GM18909 (cell line): ENCODE measurements at regions not wholly inside any gene's neighbourhood (a gene's known extent, or its start where the extent isn't known, plus 50 kb on each side); places are given as distances from the start of the nearest gene placed in this dataset.
A peak's percentile ranks its signal among the peaks of the same experiment; 100 is the strongest.

ENCODE experiments used
- ATAC-seq: cut with Tn5 transposase; IDR thresholded peaks from one replicate; pipeline ENCODE4 v1.9.1; 2021; ENCODE audit warnings: mild to moderate bottlenecking; ENCODE audit not compliant: unreplicated experiment, poor library complexity

DNA sequence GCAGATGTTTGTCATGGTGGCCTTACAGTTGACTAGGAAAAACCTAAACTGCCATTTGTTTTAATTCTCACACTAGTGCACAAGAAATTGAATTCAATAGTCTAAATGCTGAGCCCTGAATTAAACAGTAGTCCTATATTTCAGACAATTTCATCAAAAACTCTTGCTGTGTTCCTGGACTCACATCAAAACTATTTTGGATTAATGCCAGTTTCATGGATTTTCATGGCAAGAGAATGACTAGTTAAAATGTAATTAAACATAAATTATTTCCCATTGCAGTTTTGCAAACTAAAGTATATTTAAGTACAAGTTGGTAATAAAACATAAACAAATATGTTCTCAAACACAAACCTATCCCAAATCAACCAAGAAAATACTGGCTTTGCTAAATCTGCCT is 468.0 kb upstream of the PRICKLE1 start:
- ATAC-seq, result no peak

DNA sequence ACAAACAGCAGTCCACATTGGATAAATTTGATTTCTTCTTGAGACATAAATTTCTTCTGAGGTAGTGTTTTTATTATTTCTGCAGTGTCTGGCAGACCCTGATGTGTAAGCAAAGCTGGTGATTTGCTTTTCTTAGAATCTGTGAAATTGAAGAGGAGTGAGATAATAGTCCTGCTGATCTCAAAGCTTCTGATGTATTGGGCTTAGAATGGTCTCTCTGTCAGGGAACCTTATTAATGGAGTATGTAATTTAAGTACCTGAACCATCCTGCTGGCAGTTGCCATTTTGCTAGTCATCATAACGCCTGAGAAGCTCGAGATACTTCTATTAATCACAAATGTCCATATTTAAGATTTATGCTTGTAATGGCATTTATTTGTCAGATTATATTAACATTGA is 464.5 kb upstream of the PRICKLE1 start:
- ATAC-seq, result no peak

DNA sequence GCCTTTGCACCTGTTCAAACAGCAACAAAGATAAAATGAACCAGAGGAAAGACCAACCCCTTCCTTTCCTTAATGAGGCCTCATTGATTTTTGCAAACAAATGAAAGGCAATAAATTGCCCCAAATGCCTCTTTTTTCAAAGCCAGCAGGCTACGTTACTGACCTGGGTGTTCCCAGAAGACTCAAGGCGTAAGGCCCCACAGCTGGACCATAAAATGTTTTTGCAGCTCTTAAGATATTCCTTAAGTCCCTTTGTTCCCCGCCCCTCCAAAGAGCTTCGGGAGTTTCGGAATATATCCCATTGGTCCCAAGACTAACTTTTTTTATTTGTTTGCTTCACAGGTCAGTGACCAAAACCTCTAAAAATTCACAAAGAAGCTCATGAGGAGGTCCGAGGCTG is 462.9 kb upstream of the PRICKLE1 start:
- no peak for ATAC-seq

DNA sequence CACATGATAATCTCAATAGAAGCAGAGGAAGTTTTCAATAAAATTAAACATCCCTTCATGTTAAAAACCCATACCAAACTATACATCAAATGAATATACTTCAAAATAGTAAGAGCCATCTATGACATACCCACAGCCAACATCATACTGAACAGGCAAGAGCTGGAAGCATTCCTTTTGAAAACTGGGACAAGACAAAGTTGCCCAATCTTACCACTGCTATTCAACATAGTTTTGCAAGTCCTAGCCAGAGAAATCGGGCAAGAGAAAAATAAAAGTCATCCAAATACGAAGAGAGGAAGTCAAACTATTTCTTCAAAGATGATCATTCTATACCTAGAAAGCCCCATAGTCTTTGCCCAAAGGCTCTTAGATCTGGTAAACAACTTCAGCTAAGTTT is 454.7 kb upstream of the PRICKLE1 start:
- ATAC-seq, result no peak

DNA sequence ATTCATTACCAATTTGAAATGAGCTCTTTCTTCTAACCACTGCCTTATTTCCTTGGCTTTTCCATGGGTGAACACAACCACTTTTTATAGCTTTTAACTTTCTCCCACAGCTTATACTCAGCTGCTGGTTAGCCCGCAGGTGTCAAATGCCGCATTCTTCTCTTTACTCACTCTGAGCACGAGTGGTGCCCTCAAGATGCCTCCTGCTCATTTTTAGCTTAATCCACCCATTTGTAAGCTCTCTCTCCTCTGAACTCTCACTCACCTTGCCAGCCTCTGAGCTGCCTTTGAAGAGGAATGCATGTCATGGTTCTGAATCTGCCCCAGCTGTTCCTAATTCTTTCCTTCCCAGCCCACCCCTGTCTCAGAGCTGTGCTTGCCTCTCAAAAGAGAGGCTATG is 449.4 kb upstream of the PRICKLE1 start:
- no peak for ATAC-seq

DNA sequence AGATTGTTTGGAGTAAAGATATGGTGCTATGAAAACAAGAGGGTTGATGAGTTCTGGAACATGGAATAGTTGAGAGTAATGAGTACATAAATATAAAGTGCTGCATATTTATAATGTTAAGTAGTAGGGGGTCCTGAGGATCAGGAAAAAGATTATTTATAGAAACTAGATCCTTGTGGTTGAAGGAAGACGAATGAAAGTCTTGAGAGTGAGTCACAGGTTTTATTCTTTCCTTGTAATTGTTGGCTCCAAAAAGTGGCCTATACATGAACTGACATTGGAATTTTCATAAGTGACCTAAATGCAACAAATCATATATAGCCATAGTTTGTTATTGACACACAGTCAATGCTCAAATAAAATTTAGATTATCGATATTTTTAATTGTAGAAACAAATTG is 440.4 kb upstream of the PRICKLE1 start:
- ATAC-seq, result no peak

DNA sequence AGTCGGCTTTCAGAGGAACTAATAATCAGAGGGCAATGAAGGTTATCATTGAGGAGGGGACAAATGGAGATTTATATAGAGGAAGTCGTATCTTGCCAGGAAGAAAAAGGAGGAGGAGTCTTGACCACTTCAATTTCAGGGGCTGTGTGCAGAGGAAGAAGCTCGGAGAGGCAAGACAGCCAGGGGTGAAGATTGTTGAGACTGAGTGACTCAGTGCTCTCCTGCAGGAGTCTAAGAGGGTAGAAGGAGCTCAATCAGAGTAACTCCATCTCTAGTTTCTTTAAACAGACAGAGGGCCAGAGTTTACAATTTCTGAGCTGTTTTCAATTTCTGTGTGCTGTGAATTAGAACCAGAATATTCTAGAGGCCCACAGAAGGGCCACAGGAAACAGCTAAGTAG is 439.3 kb upstream of the PRICKLE1 start:
- ATAC-seq, result no peak

DNA sequence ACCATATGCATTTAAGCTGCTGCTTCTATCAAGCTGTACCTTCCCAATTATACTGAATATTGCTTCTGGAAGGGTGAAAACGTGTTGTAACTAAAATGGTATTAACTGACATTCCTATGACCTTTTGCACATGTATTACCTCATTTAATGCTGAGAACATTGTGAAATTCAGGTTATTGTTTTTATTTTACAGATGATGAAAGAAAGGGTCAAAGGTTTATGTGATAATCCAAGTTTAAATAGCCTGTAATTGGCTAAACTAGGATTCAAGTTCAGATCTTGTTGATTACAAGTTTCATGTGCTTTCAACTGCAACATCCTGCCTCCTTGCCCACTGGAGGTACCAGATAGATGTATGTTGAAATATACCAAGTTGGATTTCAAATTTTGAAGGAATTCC is 433.3 kb upstream of the PRICKLE1 start:
- no peak for ATAC-seq

DNA sequence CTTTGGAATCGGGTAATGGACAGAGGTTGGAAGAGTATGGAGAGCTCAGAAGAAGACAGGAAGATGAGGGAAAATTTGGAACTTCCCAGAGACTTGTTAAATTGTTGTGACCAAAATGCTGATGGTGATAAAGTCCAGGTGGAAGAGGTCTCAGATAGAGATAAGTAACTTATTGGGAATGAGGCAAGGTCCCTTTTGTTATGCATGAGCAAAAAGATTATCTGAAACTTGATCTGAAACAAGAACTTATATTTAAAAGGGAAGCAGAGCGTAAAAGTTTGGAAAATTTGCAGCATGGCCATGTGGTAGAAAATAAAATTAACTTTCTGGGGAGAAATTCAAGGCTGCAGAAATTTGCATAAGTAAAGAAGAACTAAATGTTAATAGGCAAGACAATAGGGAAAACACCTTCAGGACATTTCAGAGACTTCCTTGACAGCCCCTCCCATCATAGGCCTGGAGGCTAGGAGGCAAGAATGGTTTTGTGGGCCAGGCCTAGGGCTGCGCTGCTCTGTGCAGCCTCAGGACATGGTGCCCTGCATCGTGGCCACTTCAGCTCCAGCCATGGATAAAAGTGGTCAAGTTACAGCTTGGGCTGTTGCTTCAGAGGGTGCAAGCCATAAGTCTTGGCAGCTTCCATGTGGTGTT is 425.7 kb upstream of the PRICKLE1 start:
- ATAC-seq, result peak; percentile 31

DNA sequence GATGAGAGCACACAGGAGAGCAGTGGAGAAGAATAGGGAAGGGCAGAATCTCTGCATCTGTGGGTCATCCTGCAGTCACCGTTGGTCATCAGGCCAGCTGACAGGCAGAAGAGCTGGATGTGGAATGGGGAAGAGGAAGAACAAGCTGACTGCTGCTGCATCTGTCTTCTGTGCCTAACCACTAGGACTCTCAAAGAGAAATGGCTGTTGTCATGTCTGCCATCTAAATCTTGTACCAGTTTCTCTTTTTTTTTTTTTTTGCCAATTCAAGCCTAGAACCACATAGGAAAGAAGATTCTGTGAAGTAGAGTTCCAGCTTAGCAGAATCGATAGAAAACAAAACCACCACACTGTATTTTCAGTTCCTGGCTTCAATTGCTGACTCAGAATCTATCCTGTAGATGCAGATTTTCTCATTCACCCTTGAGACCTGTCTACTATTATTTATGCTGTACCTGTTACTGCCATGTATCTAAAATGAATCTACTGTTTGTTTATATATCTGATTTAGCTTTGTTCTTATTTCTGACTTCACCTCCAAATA is 421.9 kb upstream of the PRICKLE1 start:
- peak; percentile 93 for ATAC-seq

DNA sequence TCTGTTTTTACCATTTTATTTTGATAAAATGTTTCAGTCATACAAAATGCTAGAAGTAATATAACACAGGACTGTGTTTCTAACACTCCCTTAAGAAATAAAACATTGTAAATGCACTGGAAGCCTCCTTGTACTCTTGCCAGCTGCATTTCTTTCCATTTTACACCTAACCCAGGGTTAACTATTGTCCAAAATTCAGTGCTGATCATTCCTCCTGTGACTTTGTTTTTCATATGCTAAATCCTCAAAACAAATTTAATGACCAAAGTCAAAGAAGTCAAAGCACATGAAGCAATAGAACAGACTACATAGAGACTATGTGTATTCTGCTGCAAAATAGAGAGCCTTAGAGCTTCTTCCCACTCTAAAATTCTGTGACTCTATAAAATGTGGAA is 420.3 kb upstream of the PRICKLE1 start:
- ATAC-seq, result no peak

DNA sequence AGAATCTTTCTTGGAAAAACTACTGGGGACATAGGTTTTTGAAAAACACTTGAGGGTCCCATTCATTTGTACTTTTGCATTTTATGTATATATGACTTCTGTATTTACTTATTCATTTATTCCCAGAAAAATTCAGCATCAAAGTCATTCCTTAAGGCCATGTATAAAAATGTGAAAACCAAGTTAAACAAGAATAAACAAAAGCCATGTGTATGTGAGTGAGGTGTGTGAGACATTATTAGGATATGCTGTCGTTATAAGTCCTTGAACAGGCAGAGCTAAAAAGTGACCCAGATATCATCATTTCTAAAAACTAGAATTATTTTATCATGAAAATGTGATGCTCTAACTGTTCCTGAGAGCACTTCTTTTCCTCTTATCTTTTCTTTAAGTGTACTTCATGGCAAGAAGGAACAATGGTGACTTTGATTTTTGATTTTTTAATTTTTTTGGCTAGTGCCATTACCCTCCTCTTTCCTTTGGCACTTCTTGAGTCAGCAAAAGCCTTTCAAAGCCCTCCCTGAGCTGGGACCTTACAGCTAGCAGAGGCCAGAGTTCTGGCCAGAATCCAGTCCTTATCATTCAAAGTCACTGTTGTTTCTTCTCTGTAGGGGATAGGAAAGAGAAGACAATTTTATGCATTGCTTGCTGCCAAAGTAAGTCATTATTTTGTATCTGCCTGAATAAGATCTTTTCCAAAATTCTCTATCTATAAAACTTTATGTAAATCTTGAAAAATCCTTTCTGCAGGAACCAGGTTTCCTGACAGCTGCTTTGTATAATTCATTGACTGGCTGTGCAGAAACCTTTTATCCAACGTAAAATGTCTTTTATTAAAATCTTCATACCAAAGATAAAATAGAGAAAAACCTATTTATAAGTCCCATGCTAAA is 419.7 kb upstream of the PRICKLE1 start:
- no peak for ATAC-seq

DNA sequence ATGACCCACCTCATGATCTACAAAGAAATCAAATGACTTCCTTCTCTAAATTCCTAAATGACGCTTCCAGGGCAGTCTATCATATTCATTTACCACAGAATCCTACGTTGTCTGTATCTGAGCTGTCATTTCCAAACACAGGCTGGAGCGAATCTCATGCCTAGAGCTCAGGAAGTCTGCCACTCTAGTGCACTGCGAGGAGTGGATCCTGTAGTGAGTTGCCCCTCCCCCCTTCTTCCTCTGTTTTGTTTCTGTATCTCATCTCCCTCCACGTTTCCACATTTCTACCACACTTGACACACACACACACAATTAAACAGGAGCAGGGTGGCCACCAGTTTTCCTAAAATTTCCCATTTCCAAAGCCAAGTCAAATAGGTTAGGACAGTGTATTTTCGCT is 415.4 kb upstream of the PRICKLE1 start:
- ATAC-seq, result no peak

DNA sequence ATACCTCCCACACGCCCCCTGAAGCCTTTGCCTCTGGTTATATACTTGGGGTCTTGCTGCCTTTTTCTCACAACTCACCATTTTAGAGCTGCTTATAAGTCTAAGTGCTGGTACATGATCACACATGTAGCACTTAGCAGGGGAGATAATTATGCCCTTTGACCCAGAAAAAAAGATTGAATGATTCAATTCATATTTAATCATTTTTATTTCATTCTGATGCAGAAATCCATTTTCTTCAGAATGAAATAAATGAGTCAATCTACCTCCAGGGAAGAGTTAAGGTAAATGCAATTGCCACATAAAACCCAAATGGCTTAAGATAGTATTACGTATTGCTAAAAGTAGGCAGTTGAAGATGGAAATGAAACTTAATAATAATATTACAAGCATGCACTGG is 414.6 kb upstream of the PRICKLE1 start:
- ATAC-seq, result no peak

DNA sequence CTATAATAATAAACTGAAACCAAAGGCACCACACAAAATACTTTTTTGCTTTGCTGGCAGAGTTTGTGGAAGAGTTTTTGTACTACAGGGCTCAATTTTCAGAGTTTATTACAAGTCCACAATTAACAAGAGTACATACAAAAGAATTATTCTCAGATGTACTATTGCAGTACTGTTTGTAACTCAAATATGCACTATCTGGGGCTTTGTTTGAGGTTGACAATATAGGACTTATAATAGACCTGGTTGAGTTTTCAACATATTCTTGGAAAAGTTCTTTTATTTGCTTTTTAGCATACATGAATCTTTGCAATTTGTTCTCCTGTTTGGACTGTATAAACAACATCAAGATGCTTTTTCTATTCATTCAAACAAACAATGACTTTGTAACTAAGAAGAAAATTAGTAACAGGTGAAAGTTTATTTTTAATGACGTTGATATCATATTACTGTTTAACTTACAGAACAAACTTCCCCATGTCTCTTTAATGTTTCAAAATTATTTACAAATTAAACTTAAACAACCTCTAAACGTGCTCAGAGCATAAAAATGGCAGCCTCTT is 407.4 kb upstream of the PRICKLE1 start:
- no peak for ATAC-seq

DNA sequence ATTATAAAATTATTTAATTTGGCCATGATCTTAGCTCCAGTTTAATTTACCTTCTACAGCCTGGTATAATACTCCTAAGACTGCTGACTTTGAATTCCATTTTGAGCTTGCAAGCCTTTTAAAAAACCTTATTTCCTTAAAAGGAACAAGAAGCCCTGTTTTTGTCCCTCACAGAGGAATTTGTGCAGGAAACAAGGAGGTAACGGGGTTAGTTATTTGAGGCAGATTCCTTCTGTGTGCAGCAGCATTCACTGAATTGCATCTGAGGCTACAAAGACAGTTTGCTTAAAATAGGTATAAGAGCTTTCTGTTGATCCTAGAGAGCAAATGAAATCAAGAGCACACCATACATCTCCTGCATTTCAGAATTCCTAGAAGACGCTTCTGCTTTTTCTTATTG is 403.3 kb upstream of the PRICKLE1 start:
- no peak for ATAC-seq

DNA sequence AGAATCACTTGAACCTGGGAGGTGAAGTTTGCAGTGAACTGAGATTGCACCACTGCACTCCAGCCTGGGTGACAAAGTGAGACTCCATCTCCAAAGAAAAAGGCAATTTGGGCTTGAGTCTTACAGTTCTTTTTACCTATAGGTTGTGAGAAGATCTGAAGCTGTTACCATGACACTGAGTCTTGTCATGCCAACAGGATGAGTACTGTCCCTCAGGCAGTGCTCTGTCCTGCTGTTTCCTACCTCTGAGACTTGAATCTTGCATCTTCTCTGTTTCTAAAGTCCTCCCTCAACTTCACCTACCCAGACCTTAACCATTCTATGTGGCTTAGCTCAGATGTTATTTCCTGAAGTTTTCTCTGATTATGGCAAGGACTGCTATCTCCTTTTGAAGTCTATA is 400.8 kb upstream of the PRICKLE1 start:
- ATAC-seq, result no peak

DNA sequence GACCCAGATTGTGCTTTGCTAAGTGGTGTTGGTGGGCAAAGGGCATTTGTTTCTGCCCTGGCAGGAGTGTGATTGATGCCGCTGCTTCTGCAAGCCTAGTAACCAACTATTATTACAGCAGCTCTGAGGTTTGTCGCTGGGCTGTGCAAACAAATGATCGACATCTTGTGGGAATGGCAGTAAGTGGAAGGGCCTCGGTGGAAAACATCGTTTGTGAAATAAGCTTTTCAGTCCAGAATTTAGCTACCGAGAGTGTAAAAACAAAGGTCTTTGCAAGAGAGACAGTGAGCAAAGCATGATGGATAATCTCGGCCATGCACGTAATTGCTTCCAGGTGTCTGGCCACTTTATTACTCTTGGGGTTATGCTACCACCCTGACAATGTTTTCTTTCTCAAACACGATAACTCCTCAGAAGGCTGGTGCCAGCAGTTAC is 397.7 kb upstream of the PRICKLE1 start:
- no peak for ATAC-seq

DNA sequence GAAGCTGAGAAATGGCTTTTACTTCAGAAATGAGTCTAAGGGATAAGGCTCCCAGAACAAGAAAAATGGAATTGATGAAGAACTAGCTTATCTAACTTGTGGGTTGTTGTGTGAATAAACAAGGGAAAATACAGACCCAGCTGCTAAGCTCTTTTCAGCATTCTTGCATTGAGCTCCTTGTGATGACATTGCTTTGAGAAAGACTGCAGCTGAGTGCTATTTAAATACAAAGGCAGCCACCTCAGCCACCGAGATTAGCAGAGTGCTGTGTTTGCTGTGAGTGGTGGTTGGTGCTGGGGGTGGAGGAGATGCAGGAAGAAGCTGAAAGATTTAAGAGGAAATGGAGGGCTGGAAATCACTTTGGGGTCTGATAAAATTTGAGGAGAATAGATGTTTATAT is 396.0 kb upstream of the PRICKLE1 start:
- ATAC-seq, result no peak

DNA sequence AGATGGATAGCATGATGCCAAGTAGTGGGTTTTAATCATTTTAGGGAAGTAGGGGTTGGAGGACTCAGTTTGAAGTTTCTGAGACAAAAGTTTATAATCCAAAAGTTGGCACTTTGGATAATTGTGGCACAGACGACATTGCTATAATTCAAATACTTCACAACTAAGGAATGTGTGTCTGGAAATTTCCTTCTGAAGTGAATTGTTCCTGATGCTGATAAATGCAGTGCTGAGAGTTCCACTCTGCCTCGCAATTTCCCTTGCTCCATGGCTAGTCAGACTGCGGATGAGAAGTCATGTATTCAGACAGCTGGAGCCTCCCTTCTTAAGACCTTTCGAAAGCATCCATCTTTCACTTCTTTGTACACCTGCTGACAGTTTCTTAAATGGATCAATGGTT is 393.3 kb upstream of the PRICKLE1 start:
- ATAC-seq, result no peak

DNA sequence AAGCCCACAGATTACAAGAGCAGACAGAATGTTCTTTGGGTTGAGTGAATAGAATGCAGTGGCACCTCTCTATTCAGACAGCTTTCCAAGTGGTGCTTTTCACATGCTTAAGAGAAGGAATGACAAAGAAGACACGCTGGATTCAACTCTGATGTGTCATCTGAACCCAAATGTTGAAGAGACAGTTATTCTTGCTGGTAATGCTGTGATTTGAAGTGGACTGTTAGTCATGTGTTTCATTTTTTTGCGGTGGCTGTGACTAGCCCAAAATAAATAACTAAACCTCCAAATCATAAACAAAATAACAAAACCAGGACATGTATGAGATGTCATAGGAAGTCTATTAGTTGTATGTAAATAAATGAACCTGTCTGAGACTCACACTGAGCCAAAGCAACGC is 391.8 kb upstream of the PRICKLE1 start:
- ATAC-seq, result no peak
